ENCODE measurements at regions not wholly inside any gene's neighbourhood (a gene's known extent, or its start where the extent isn't known, plus 50 kb on each side); places are given as distances from the start of the nearest gene placed in this dataset.

GRCh38 chr5:89286320-89286719 is 403.3 kb upstream of the MEF2C start:
- no peak overlapping the region for H3K27ac ChIP-seq (replicated peaks)
- no peak for TF ChIP-seq REST (IDR thresholded peaks at IDR 0.05; ENCODE audit: insufficient replicate concordance, low read depth)
- TF ChIP-seq SPI1 (IDR thresholded peaks at IDR 0.05; ENCODE audit: borderline replicate concordance, low read depth): no peak
- no peak for TF ChIP-seq GABPA (IDR thresholded peaks at IDR 0.05; ENCODE audit: low read depth)
- no peak for TF ChIP-seq CTCF (IDR thresholded peaks at IDR 0.05; ENCODE audit: insufficient read depth, low read length)
- TF ChIP-seq POLR2AphosphoS5 (IDR thresholded peaks at IDR 0.05; ENCODE audit: low read depth): no peak
- no peak for DNase-seq (ENCODE audit: low read depth in 1 of 2, low spot score in 1 of 2)
- H3K27me3 ChIP-seq (ENCODE audit: insufficient read depth, poor library complexity, severe bottlenecking): no peaks in the 10 kb centered on the region
- no peak overlapping the region for H3K4me3 ChIP-seq (replicated peaks; ENCODE audit: insufficient read depth, low read length)

DNA sequence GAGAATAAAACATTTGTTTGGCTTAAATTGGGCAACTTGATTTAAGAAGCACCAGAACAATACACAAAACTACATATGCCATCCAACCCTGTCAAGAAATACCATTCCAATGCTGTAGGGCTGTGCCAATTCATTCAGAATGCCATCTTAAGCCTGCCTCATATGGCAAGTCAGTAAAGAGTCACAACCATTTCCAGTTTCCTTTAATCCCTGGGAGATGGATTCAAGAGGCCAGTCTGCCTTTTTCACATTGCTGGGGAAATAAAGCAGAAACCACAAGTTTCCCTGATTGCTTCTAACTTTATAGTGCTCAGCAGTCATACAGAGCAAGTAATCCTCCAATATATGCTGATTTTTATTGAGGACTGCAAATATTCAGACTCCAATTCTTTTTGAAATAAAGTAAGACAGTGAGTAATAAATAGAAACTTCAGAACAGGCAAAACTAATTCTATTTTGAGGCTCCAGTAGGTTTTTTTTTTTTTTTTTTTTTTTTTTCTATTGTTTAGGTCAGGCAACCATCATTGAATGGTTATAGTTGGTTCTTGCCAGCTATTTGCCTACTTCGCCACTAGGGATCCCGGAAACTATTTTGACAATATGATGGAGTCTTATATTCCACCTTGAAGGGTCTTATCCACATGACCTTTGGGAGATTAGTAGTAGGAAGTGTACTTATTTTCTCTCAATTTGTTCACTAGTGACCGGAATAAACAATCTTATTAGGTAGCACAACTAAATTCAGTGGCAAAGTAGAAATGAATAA is 400.9 kb upstream of the MEF2C start:
- TF ChIP-seq REST (IDR thresholded peaks at IDR 0.05; ENCODE audit: insufficient replicate concordance, low read depth) (no peak), GABPA (IDR thresholded peaks at IDR 0.05; ENCODE audit: low read depth) (no peak)
- no peaks in the 10 kb centered on the region for H3K27me3 ChIP-seq (ENCODE audit: insufficient read depth, poor library complexity, severe bottlenecking)
- DNase-seq (ENCODE audit: low read depth in 1 of 2, low spot score in 1 of 2): no peak
- no peak overlapping the region for H3K4me3 ChIP-seq (replicated peaks; ENCODE audit: insufficient read depth, low read length)
- H3K27ac ChIP-seq (replicated peaks): no peak overlapping the region

DNA sequence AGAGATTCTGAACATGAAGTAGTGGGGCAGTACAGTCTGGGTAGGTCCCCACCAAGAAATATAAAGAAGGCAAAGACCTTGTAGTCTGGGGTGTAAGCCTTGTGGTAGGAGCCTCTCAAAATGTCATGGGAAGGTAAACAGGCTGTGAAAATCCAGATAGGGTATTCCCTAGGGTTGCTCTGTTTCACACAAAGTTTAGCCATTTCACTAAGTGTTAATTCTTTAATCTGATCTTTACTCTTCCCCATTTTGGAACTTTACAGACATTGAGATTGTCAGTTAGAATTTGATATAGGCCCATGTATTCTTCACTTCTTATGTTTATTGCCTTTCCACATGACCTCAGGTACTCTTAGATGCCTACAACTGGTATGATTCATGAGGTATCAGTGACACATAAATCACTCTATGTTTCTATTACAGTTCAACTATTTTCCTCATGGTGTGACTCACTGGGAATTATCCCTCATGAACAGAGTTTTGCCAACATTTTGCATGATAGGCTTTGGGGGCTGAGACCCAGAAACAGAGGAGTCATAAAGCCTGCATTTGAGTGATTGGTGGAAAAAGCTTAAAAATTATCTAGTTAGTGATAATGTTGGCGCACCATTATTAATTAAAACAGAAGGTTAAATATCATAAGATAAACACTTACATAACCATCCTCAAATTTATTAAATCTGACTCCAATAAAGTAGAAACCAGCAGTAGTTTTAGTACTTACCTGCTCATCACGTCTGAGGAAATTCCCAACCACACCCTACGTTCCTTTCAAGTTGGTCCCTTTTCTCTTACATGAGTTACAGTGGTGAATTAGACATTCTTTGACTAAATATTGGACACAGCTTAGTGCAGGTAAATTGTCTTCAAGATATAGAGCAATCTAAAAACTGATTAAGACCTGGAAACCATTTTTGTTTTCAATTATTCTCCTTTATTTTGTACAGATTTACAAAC is 399.8 kb upstream of the MEF2C start:
- DNase-seq (ENCODE audit: low read depth in 1 of 2, low spot score in 1 of 2): no peak
- no peak for TF ChIP-seq SPI1 (IDR thresholded peaks at IDR 0.05; ENCODE audit: borderline replicate concordance, low read depth)
- TF ChIP-seq GABPA (IDR thresholded peaks at IDR 0.05; ENCODE audit: low read depth): no peak
- TF ChIP-seq REST (IDR thresholded peaks at IDR 0.05; ENCODE audit: insufficient replicate concordance, low read depth): no peak
- no peak for TF ChIP-seq CTCF (IDR thresholded peaks at IDR 0.05; ENCODE audit: insufficient read depth, low read length)
- TF ChIP-seq POLR2AphosphoS5 (IDR thresholded peaks at IDR 0.05; ENCODE audit: low read depth): no peak
- no peak overlapping the region for H3K4me3 ChIP-seq (replicated peaks; ENCODE audit: insufficient read depth, low read length)
- no peak overlapping the region for H3K27ac ChIP-seq (replicated peaks)
- no peaks in the 10 kb centered on the region for H3K27me3 ChIP-seq (ENCODE audit: insufficient read depth, poor library complexity, severe bottlenecking)
